Esophagus (tissue), 2 donors: ENCODE measurements at regions not wholly inside any gene's neighbourhood (a gene's known extent, or its start where the extent isn't known, plus 50 kb on each side); places are given as distances from the start of the nearest gene placed in this dataset.

Experiments used
- H3K27ac ChIP-seq, 2 donors: one replicate each; pipeline ENCODE4 v1.5.1; 2013; ENCODE audit warnings: low read depth in 2 of 2, mild to moderate bottlenecking in 2 of 2, inconsistent platforms in 1 of 2, low read length in 1 of 2, moderate library complexity in 1 of 2
- H3K27me3 ChIP-seq, 2 donors: one replicate each; pipeline ENCODE4 v1.6.1; 2013; ENCODE audit warnings: low read length in 2 of 2, control low read depth in 1 of 2, mild to moderate bottlenecking in 1 of 2; ENCODE audit not compliant: insufficient read depth in 2 of 2, control insufficient read depth in 1 of 2
- H3K36me3 ChIP-seq, 2 donors: one replicate each; pipeline ENCODE4 v1.6.1; 2013; ENCODE audit warnings: low read length in 1 of 2; ENCODE audit not compliant: control insufficient read depth in 2 of 2, insufficient read depth in 2 of 2
- H3K4me1 ChIP-seq, 2 donors: one replicate each; pipeline ENCODE4 v1.6.1; 2013; ENCODE audit warnings: low read length in 1 of 2; ENCODE audit not compliant: control insufficient read depth in 2 of 2, insufficient read depth in 2 of 2
- H3K4me3 ChIP-seq, 2 donors: one replicate each; pipeline ENCODE4 v1.5.1; 2013; ENCODE audit warnings: low read length in 2 of 2, mild to moderate bottlenecking in 2 of 2, low read depth in 1 of 2, moderate library complexity in 1 of 2
- H3K9me3 ChIP-seq, 2 donors: one replicate each; pipeline ENCODE4 v1.6.1; 2013; ENCODE audit warnings: mild to moderate bottlenecking in 2 of 2, low read depth in 1 of 2, low read length in 1 of 2, moderate library complexity in 1 of 2; ENCODE audit not compliant: control insufficient read depth in 2 of 2, insufficient read depth in 1 of 2
- WGBS, 2 donors: extraction: QIAGEN DNeasy Blood & Tissue Kit; methylation state at CpG; one replicate each; pipeline ENCODE4 v1.1.7; 2013; 5-methylcytosine and 5-hydroxymethylcytosine counted together
- donor health status: healthy with polysubstance abuse.
- donor health status: Bipolar disorder and iron deficiency.

DNA sequence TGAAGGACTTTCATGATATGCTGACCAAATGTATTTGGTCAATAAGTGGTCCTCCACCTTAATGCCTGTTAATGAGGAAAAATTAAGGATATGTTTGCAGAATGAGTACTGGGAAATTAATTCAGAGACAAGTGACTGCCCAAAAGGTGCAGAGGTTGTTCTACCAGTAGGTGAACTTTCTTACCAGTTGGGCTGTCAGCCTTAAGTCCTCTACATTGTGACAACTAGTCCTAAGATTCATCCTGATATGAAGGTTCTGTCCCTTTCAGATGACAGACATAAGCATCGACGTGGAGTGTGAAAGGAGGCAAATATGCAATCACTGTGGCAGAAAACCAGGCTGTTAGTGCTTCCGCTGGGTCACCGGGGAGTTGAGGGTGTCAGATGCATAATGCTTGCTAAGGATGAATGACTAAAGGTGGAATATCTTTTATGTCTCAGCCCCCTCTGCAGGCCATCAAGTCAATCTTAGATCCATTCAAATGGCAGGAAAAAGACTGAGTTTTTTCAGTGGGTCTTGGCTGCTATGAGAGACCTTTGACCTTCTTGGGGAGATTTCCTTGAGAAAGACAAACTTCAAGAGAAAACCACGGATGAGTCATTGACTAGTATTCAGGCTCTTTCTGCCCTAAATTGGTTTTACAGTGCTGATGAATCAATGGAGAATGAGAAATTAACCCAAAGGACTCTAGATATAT, 226.0 kb downstream of the TPBG start:
- H3K27me3 ChIP-seq: no peaks in the 10 kb centered on the region
- H3K9me3 ChIP-seq: no peaks in the 10 kb centered on the region
- no peaks in the 10 kb centered on the region for H3K4me1 ChIP-seq
- no peak overlapping the region for H3K4me3 ChIP-seq
- WGBS, 2 donors: 58 to 62% methylated on average over 5 of the region's 5 CpGs
- no peak overlapping the region for H3K27ac ChIP-seq
- H3K36me3 ChIP-seq: no peaks in the 10 kb centered on the region

DNA sequence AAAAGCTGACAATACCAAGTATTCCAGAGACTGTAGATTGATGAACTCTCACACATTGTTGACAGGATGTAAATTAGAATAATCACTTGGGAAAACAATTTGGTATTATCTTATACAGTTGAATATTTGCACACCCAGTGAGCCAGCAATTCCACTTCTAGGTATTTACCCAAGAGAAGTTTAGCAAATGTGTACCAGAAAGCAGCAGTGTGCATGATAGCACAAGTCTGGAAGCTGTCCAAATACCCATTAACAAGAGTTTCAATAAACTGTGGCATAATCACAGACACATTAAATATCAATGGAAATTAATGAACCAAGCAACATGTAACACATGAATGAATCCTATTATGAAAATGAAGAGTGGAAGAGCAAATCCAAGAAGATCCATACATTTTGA, 233.6 kb downstream of the TPBG start:
- Histone ChIP-seq H3K4me3 (no peak overlapping the region), H3K4me1 (no peaks in the 10 kb centered on the region), H3K36me3 (no peaks in the 10 kb centered on the region), H3K9me3 (no peaks in the 10 kb centered on the region), H3K27me3 (no peaks in the 10 kb centered on the region), H3K27ac (no peak overlapping the region)

DNA sequence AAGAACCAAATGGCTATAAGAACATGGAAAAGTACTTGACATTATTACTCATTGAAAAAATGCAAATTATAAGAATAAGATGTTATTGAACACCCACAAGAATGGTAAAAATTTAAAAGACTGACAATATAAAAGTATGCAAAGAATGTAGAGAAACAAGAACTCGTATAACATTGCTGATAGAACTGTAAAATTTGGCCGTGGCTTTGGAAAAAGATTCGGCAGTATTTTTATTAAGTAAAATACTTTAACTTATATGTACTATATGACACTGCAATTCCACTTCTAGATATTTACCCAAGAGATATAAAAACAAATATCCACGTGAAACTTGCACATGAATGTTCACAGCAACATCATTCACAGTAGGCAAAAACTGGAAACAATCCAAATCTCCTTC, 239.2 kb downstream of the TPBG start:
- H3K4me1 ChIP-seq: no peaks in the 10 kb centered on the region
- WGBS, 2 donors: 72% methylated on average over 4 of the region's 4 CpGs
- H3K36me3 ChIP-seq: no peaks in the 10 kb centered on the region
- no peaks in the 10 kb centered on the region for H3K27me3 ChIP-seq
- no peak overlapping the region for H3K27ac ChIP-seq
- H3K4me3 ChIP-seq: no peak overlapping the region
- H3K9me3 ChIP-seq: no peaks in the 10 kb centered on the region

DNA sequence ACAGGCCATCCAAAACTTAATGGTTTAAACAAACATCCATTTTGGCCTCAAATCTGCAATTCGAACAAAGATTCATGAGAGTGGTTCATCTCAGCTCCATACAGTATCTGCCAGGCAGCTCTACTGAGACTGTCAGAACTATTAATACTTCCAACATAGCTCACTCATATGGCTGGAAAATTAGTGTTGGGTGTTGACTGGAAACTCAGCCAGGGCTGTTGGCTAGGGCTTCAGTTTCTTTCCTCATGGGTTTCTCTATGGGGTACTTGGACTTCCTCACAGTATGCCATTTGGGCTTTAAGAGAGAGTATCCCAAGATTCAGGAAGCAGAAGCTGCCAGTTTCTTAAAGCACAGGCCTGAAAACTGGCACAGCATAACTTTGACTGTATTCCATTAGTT, 240.3 kb downstream of the TPBG start:
- no peak overlapping the region for H3K27ac ChIP-seq
- H3K4me3 ChIP-seq: no peak overlapping the region
- no peaks in the 10 kb centered on the region for H3K9me3 ChIP-seq
- no peaks in the 10 kb centered on the region for H3K36me3 ChIP-seq
- H3K4me1 ChIP-seq: no peaks in the 10 kb centered on the region
- no peaks in the 10 kb centered on the region for H3K27me3 ChIP-seq
- WGBS, 2 donors: 45 to 57% methylated on average over 1 of the region's 1 CpG

DNA sequence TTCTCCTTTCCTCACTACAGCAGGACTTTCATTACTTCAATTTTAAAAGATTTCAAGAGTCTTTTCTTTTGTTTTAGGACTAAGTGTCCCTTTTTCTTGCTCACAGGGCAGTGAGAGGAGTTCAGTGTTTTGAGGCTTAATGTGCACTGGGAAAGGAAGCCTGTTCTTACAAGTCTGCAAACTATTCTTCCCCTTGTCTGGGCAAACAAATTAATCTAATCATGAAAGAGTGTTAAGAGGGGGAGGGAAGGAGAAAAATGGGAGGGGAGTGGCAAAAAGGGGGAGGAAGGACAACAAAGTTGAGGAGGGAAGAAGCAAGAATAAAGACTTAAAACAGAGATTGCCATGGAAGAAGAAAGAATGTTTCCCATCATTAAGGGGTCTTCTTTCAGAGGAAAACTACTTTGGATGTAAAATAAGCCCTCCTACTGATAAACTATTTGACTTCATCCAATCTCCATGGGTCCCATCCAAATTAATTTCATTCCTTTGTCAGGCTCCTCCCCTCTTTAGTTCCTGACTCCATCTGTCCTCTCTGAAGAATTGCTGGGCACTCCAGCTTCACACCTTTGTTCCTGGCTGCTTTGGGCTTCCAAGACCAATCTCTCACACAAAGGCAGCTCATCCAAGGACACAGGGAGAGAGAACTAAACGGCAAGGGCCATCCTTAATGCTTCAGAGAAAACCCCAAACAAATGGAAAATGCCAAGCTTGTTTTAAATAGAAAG, 244.5 kb downstream of the TPBG start:
- H3K27me3 ChIP-seq: no peaks in the 10 kb centered on the region
- H3K4me3 ChIP-seq: no peak overlapping the region
- H3K36me3 ChIP-seq: no peaks in the 10 kb centered on the region
- no peaks in the 10 kb centered on the region for H3K4me1 ChIP-seq
- H3K9me3 ChIP-seq: no peaks in the 10 kb centered on the region
- 3 to 22% methylated on average over 1 of the region's 1 CpG for WGBS, 2 donors
- H3K27ac ChIP-seq: no peak overlapping the region

DNA sequence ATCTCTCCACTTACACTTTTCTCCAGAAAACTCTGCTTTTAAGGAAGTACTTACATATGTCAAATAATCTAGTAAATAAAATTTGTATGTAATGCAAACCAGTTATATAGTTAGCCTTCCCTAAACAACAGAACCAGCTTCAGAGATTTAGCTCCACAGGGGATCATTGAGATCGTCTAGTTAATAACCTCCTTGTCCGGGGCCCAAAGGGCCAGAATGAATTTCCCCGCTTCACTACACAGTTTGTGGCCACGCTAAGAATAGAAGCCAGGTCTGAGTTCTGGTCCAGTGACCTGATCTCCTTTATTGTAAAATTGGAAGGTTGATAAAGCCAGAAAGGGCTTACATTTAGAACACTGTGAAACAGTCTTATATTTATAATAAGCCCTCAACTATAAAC, 245.2 kb downstream of the TPBG start:
- H3K27ac ChIP-seq: no peak overlapping the region
- H3K36me3 ChIP-seq: no peaks in the 10 kb centered on the region
- no peaks in the 10 kb centered on the region for H3K4me1 ChIP-seq
- no peaks in the 10 kb centered on the region for H3K9me3 ChIP-seq
- WGBS, 2 donors: 71 to 78% methylated on average over 4 of the region's 4 CpGs
- no peak overlapping the region for H3K4me3 ChIP-seq
- H3K27me3 ChIP-seq: no peaks in the 10 kb centered on the region

DNA sequence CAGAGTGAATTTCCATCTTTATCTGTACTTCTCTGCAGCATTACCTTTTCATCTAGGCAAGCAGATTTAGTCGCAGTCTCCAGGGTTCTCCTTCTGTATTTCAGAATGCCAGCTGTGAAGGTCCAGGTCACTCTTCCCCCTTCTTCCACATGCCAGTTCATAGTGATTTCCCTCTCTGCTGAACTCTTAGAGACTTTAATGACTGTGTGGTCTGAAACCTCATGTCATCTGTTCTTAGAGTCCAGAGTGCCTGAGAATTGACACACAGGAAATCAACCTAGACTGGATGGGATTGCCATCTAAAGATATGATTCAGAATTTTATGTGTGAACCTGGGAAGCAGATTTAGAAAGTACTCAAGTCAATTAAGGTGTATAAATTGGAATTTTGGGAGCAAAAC, 248.1 kb downstream of the TPBG start:
- Histone ChIP-seq H3K27me3 (no peaks in the 10 kb centered on the region), H3K36me3 (no peaks in the 10 kb centered on the region), H3K4me1 (no peaks in the 10 kb centered on the region), H3K27ac (no peak overlapping the region), H3K9me3 (no peaks in the 10 kb centered on the region), H3K4me3 (no peak overlapping the region)
- 94% methylated on average over 1 of the region's 1 CpG for WGBS, 2 donors

DNA sequence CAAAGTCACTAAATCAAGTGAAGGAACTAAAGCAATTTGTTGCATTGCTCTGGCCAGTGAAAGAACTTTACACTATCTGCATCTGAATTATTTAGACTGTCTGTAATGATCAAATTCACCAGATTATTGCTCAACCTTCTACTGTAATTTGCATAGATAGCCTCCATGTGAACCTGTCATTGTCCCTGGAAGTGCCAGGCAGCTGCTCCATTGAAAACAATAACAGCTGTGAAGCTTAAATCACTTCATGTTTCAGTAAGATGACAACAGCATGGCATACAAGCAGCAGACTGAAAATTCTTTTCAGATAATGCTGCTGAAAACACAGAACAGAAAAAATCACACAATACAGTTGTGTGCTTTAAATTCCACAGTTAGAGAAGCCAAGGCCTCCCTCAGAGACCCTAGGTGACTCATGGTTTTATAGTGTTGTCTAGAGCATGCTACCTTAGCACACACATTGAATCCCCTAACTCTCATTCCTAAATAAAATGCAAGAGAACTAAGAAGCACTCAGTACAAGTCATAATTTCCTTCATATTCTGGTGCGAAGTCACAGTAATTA, 248.9 kb downstream of the TPBG start:
- H3K4me1 ChIP-seq: no peaks in the 10 kb centered on the region
- WGBS, 2 donors: 86% methylated on average over 1 of the region's 1 CpG
- no peaks in the 10 kb centered on the region for H3K27me3 ChIP-seq
- no peaks in the 10 kb centered on the region for H3K9me3 ChIP-seq
- no peak overlapping the region for H3K27ac ChIP-seq
- no peaks in the 10 kb centered on the region for H3K36me3 ChIP-seq
- no peak overlapping the region for H3K4me3 ChIP-seq

DNA sequence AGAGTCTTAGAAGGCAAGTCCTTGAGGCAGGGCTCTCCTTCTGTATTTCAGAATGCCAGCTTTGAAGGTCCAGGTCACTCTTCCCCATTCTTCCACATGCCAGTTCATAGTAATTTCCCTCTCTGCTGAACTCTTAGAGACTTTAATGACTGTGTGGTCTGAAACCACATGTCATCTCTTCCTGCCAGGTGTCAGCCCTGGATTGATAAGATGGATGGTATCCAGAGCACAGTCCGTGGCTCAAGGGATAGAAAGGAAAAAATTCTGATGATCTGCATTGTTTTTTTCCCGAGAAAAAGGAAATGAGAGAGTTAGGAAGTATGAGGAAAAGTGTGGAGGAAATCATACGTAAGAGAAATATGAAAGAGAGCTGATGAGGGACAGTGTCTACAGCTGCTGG, 250.9 kb downstream of the TPBG start:
- H3K4me3 ChIP-seq: no peak overlapping the region
- H3K27me3 ChIP-seq: no peaks in the 10 kb centered on the region
- H3K4me1 ChIP-seq: no peaks in the 10 kb centered on the region
- no peaks in the 10 kb centered on the region for H3K36me3 ChIP-seq
- no peak overlapping the region for H3K27ac ChIP-seq
- 66 to 72% methylated on average over 3 of the region's 3 CpGs for WGBS, 2 donors
- H3K9me3 ChIP-seq: no peaks in the 10 kb centered on the region
